Urinary bladder (tissue), 3 donors: ENCODE measurements at regions not wholly inside any gene's neighbourhood (a gene's known extent, or its start where the extent isn't known, plus 50 kb on each side); places are given as distances from the start of the nearest gene placed in this dataset.

Source experiments
- DNase-seq: peaks from one replicate; pipeline ENCODE4 v3.0.0-alpha.2; 2015; ENCODE audit errors: extremely low spot score
- H3K27ac ChIP-seq: one replicate; pipeline ENCODE4 v1.5.1; 2013; ENCODE audit warnings: low read depth, mild to moderate bottlenecking, moderate library complexity
- H3K36me3 ChIP-seq: one replicate; pipeline ENCODE4 v1.6.1; 2013; ENCODE audit warnings: mild to moderate bottlenecking, moderate library complexity; ENCODE audit not compliant: insufficient read depth
- H3K4me1 ChIP-seq: one replicate; pipeline ENCODE4 v1.6.1; 2013; ENCODE audit warnings: mild to moderate bottlenecking, moderate library complexity; ENCODE audit not compliant: insufficient read depth
- H3K4me3 ChIP-seq: one replicate; pipeline ENCODE4 v1.5.1; 2013; ENCODE audit warnings: low read depth, low read length
- WGBS: extraction: QIAGEN DNeasy Blood & Tissue Kit; methylation state at CpG from one replicate; pipeline ENCODE4 v1.1.7; 2013; 5-methylcytosine and 5-hydroxymethylcytosine counted together
- donor health status: healthy with polysubstance abuse.
- donor health status: healthy.

GRCh38 chr7:106775552-106775936 is 89.5 kb upstream of the PIK3CG start:
- WGBS, result 71% methylated on average over 4 of the region's 4 CpGs
- DNase-seq, result no peak
- H3K27ac ChIP-seq, result no peak overlapping the region

GRCh38 chr7:106775975-106776607 is 89.0 kb upstream of the PIK3CG start:
- H3K4me3 ChIP-seq, result no peak overlapping the region
- no peak for DNase-seq
- 79% methylated on average over 3 of the region's 3 CpGs for WGBS
- no peak overlapping the region for H3K27ac ChIP-seq
- H3K4me1 ChIP-seq, result no peaks in the 10 kb centered on the region
- H3K36me3 ChIP-seq, result no peaks in the 10 kb centered on the region

More at GRCh38 chr7:106775552-106775936, 89.5 kb upstream of the PIK3CG start:
- no peaks in the 10 kb centered on the region for H3K4me1 ChIP-seq
- H3K4me3 ChIP-seq, result no peak overlapping the region
- no peaks in the 10 kb centered on the region for H3K36me3 ChIP-seq

- no peak overlapping the region for H3K4me3 ChIP-seq
- H3K27ac ChIP-seq, result no peak overlapping the region
- H3K4me1 ChIP-seq, result no peaks in the 10 kb centered on the region
- H3K36me3 ChIP-seq, result no peaks in the 10 kb centered on the region
- 86% methylated on average over 4 of the region's 4 CpGs for WGBS
- DNase-seq, result no peak
Observed at GRCh38 chr7:106776618-106777347, 88.3 kb upstream of the PIK3CG start.

GRCh38 chr7:106777674-106778299 is 87.3 kb upstream of the PIK3CG start:
- H3K27ac ChIP-seq, result no peak overlapping the region

GRCh38 chr7:106778656-106779250 is 86.3 kb upstream of the PIK3CG start:
- no peak for DNase-seq
- WGBS, result 77% methylated on average over 2 of the region's 2 CpGs
- Histone ChIP-seq H3K36me3 (no peaks in the 10 kb centered on the region), H3K27ac (no peak overlapping the region), H3K4me1 (no peaks in the 10 kb centered on the region), H3K4me3 (no peak overlapping the region)

More at GRCh38 chr7:106777674-106778299, 87.3 kb upstream of the PIK3CG start:
- Histone ChIP-seq H3K4me1 (no peaks in the 10 kb centered on the region), H3K4me3 (no peak overlapping the region), H3K36me3 (no peaks in the 10 kb centered on the region)
- no peak for DNase-seq
- WGBS, result 77% methylated on average over 7 of the region's 7 CpGs

GRCh38 chr7:106779877-106780276 is 85.2 kb upstream of the PIK3CG start:
- no peak overlapping the region for H3K4me3 ChIP-seq
- DNase-seq, result no peak
- no peaks in the 10 kb centered on the region for H3K36me3 ChIP-seq
- WGBS, result 85% methylated on average over 4 of the region's 4 CpGs
- no peak overlapping the region for H3K27ac ChIP-seq
- no peaks in the 10 kb centered on the region for H3K4me1 ChIP-seq

GRCh38 chr7:106781007-106781406 is 84.1 kb upstream of the PIK3CG start:
- Histone ChIP-seq H3K4me1 (no peaks in the 10 kb centered on the region), H3K27ac (no peak overlapping the region), H3K36me3 (no peaks in the 10 kb centered on the region), H3K4me3 (no peak overlapping the region)
- DNase-seq, result no peak
- 94% methylated on average over 2 of the region's 2 CpGs for WGBS

GRCh38 chr7:106781828-106782544 is 83.1 kb upstream of the PIK3CG start:
- H3K4me1 ChIP-seq, result no peaks in the 10 kb centered on the region
- 98% methylated on average over 1 of the region's 1 CpG for WGBS
- no peak overlapping the region for H3K4me3 ChIP-seq
- H3K36me3 ChIP-seq, result no peaks in the 10 kb centered on the region
- no peak overlapping the region for H3K27ac ChIP-seq
- no peak for DNase-seq

GRCh38 chr7:106783286-106783685 is 81.8 kb upstream of the PIK3CG start:
- 74% methylated on average over 1 of the region's 1 CpG for WGBS
- H3K36me3 ChIP-seq, result no peaks in the 10 kb centered on the region
- no peaks in the 10 kb centered on the region for H3K4me1 ChIP-seq
- DNase-seq, result no peak
- no peak overlapping the region for H3K4me3 ChIP-seq
- no peak overlapping the region for H3K27ac ChIP-seq

GRCh38 chr7:106788637-106789036 is 76.4 kb upstream of the PIK3CG start:
- Histone ChIP-seq H3K36me3 (no peaks in the 10 kb centered on the region), H3K4me3 (no peak overlapping the region), H3K4me1 (no peaks in the 10 kb centered on the region), H3K27ac (no peak overlapping the region)
- 97% methylated on average over 1 of the region's 1 CpG for WGBS
- DNase-seq, result no peak

GRCh38 chr7:106791526-106791925 is 73.6 kb upstream of the PIK3CG start:
- DNase-seq, result no peak
- Histone ChIP-seq H3K4me3 (no peak overlapping the region), H3K27ac (peak overlapping the region; percentile 41), H3K4me1 (no peaks in the 10 kb centered on the region), H3K36me3 (no peaks in the 10 kb centered on the region)
- 69% methylated on average over 4 of the region's 4 CpGs for WGBS

- Histone ChIP-seq H3K4me3 (no peak overlapping the region), H3K36me3 (no peaks in the 10 kb centered on the region), H3K27ac (no peak overlapping the region), H3K4me1 (no peaks in the 10 kb centered on the region)
- DNase-seq, result no peak
- WGBS, result 26% methylated on average over 8 of the region's 8 CpGs
Observed at GRCh38 chr7:106792233-106792926, 72.7 kb upstream of the PIK3CG start.
